ENCODE measurements at regions not wholly inside any gene's neighbourhood (a gene's known extent, or its start where the extent isn't known, plus 50 kb on each side); places are given as distances from the start of the nearest gene placed in this dataset.

DNA sequence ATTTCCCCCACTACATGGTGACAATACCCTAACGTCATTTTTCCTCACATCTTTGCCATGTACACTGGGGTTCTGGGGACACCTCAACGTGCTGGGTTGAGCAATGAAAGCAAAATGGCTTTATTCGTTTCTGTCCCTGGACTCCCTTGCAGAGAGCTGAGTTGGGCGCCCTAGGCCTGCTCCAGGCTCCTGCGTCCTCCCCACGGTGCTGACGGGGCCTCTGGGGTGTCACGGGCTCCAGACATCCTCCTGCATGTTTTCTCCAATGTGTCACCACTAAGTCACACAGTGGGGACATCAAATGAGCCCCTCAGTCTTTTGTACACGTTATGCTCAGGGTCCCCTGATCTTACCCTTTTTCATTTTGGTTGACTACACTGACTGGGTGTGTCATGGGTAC is 99.8 kb downstream of the TTLL2 start:
- TF ChIP-seq EZH2 (IDR thresholded peaks at IDR 0.05) (no peak), SP1 (IDR thresholded peaks at IDR 0.05; ENCODE audit: low read depth) (no peak), SIN3A (IDR thresholded peaks at IDR 0.05; ENCODE audit: low read depth) (no peak), POLR2AphosphoS5 (IDR thresholded peaks at IDR 0.05; ENCODE audit: low read depth, low read length) (no peak), ATF3 (IDR thresholded peaks at IDR 0.05) (no peak), SRF (IDR thresholded peaks at IDR 0.05; ENCODE audit: low read depth) (no peak), ZNF274 (IDR thresholded peaks at IDR 0.05; ENCODE audit: low read depth, low read length) (no peak), CEBPB (IDR thresholded peaks at IDR 0.05; ENCODE audit: low read depth) (no peak), MAX (IDR thresholded peaks at IDR 0.05) (no peak)
- TF ChIP-seq, protein P1, sequence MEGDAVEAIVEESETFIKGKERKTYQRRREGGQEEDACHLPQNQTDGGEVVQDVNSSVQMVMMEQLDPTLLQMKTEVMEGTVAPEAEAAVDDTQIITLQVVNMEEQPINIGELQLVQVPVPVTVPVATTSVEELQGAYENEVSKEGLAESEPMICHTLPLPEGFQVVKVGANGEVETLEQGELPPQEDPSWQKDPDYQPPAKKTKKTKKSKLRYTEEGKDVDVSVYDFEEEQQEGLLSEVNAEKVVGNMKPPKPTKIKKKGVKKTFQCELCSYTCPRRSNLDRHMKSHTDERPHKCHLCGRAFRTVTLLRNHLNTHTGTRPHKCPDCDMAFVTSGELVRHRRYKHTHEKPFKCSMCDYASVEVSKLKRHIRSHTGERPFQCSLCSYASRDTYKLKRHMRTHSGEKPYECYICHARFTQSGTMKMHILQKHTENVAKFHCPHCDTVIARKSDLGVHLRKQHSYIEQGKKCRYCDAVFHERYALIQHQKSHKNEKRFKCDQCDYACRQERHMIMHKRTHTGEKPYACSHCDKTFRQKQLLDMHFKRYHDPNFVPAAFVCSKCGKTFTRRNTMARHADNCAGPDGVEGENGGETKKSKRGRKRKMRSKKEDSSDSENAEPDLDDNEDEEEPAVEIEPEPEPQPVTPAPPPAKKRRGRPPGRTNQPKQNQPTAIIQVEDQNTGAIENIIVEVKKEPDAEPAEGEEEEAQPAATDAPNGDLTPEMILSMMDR (IDR thresholded peaks at IDR 0.05 in 2 of 3, conservative IDR thresholded peaks at IDR 0.05 in 1 of 3; ENCODE audit: borderline replicate concordance in 1 of 3, insufficient read depth in 1 of 3, low read depth in 2 of 3, low read length in 2 of 3) = no peak
- TF ChIP-seq, protein P2, sequence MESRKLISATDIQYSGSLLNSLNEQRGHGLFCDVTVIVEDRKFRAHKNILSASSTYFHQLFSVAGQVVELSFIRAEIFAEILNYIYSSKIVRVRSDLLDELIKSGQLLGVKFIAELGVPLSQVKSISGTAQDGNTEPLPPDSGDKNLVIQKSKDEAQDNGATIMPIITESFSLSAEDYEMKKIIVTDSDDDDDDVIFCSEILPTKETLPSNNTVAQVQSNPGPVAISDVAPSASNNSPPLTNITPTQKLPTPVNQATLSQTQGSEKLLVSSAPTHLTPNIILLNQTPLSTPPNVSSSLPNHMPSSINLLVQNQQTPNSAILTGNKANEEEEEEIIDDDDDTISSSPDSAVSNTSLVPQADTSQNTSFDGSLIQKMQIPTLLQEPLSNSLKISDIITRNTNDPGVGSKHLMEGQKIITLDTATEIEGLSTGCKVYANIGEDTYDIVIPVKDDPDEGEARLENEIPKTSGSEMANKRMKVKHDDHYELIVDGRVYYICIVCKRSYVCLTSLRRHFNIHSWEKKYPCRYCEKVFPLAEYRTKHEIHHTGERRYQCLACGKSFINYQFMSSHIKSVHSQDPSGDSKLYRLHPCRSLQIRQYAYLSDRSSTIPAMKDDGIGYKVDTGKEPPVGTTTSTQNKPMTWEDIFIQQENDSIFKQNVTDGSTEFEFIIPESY (IDR thresholded peaks at IDR 0.05; ENCODE audit: extremely low read depth, insufficient replicate concordance, low read length) = no peak

Measured in HCT116 (cell line).